ENCODE measurements at regions not wholly inside any gene's neighbourhood (a gene's known extent, or its start where the extent isn't known, plus 50 kb on each side); places are given as distances from the start of the nearest gene placed in this dataset.

DNA sequence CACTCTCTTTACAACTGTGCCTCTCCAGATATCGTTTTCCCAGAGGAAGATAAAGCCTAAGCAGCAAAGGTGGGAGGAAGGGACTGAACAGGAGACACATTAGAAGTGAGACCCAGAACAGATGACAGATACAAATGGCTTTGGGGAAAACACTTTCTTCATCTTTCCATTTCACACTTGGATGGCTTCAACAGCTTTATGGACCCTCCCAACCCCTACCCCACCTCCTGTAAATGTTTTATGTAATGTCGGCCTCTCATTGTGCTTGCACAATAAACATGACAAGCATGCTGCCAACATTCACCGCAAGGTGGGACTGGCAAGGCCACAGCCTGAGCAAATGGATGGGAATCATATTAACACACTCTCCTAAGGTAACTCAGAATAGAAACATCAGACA, 1088.6 kb downstream of the TUSC7 start:
- TF ChIP-seq, protein P1, sequence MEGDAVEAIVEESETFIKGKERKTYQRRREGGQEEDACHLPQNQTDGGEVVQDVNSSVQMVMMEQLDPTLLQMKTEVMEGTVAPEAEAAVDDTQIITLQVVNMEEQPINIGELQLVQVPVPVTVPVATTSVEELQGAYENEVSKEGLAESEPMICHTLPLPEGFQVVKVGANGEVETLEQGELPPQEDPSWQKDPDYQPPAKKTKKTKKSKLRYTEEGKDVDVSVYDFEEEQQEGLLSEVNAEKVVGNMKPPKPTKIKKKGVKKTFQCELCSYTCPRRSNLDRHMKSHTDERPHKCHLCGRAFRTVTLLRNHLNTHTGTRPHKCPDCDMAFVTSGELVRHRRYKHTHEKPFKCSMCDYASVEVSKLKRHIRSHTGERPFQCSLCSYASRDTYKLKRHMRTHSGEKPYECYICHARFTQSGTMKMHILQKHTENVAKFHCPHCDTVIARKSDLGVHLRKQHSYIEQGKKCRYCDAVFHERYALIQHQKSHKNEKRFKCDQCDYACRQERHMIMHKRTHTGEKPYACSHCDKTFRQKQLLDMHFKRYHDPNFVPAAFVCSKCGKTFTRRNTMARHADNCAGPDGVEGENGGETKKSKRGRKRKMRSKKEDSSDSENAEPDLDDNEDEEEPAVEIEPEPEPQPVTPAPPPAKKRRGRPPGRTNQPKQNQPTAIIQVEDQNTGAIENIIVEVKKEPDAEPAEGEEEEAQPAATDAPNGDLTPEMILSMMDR (conservative IDR thresholded peaks at IDR 0.05; ENCODE audit: low read depth in 2 of 2): no peak
- TF ChIP-seq EZH2 (IDR thresholded peaks at IDR 0.05; ENCODE audit: low read depth, unreplicated experiment): no peak
- no peak for TF ChIP-seq POLR2AphosphoS5 (IDR thresholded peaks at IDR 0.05; ENCODE audit: low read depth)
- TF ChIP-seq ZNF114 (CRISPR knock-in tag; IDR thresholded peaks at IDR 0.05): no peak
- TF ChIP-seq EZH2phosphoT487 (IDR thresholded peaks at IDR 0.05; ENCODE audit: unreplicated experiment): no peak
- no peak for TF ChIP-seq JUNB (IDR thresholded peaks at IDR 0.05; ENCODE audit: unreplicated experiment)
- TF ChIP-seq, protein P2, sequence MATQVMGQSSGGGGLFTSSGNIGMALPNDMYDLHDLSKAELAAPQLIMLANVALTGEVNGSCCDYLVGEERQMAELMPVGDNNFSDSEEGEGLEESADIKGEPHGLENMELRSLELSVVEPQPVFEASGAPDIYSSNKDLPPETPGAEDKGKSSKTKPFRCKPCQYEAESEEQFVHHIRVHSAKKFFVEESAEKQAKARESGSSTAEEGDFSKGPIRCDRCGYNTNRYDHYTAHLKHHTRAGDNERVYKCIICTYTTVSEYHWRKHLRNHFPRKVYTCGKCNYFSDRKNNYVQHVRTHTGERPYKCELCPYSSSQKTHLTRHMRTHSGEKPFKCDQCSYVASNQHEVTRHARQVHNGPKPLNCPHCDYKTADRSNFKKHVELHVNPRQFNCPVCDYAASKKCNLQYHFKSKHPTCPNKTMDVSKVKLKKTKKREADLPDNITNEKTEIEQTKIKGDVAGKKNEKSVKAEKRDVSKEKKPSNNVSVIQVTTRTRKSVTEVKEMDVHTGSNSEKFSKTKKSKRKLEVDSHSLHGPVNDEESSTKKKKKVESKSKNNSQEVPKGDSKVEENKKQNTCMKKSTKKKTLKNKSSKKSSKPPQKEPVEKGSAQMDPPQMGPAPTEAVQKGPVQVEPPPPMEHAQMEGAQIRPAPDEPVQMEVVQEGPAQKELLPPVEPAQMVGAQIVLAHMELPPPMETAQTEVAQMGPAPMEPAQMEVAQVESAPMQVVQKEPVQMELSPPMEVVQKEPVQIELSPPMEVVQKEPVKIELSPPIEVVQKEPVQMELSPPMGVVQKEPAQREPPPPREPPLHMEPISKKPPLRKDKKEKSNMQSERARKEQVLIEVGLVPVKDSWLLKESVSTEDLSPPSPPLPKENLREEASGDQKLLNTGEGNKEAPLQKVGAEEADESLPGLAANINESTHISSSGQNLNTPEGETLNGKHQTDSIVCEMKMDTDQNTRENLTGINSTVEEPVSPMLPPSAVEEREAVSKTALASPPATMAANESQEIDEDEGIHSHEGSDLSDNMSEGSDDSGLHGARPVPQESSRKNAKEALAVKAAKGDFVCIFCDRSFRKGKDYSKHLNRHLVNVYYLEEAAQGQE (IDR thresholded peaks at IDR 0.05; ENCODE audit: unreplicated experiment): no peak

Measured in GM23338 (cell line).